A172 (cell line): ENCODE measurements at regions not wholly inside any gene's neighbourhood (a gene's known extent, or its start where the extent isn't known, plus 50 kb on each side); places are given as distances from the start of the nearest gene placed in this dataset.

Experiments
- DNase-seq: peaks from one replicate; pipeline ENCODE4 v3.0.0-alpha.2; 2015; ENCODE audit warnings: low spot score

- no peak for DNase-seq
Measured at GRCh38 chr5:77948476-77948875, 172.3 kb upstream of the TBCA start.

DNA sequence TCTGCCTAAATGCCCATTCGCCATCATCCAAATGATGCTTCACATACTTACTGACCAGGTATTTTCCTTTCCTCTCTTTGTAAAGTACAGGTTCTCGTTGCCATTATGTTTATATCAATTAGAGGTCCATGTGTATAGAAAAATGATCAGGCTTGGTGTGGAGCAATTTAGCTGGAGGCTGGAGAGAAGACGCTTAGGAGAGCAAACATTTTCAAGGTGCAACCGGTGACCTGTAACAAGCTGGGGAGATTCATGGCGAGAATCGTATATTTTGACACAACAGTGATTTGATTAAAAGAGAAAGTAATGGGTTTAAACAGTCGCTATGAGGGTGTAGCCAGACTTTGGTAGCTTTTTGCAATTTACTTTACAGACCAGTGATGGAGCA, 170.9 kb upstream of the TBCA start:
- DNase-seq, result no peak

DNA sequence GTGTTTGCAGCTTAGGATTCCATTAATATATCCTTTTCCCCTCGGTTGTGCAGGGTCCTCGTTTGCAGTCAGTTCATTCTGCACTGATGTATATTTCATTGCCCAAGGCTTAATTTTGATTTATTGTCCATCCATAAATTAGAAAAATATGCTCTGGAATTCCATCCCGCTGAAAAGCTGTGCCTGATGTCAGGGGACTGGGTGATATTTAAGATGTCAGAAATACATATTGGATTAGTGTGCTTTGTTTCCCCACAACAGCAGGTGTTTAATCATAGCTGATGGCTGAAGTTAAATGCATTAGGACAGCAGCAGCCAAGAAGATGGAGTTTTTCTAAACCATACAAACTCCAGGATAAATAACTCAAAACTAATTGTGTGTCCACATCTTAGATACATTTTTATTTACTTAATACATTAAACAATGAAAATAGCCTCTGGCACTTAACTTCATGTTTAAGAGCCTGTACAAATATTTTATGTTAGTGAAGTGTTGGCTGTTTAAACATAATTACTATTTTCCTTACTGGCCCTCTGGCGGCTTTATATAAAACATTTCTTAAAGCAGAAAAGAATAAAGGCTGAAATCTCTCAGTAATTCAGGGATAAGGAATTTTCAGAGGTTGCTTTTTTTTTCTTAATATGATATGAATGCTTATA, 170.4 kb upstream of the TBCA start:
- no peak for DNase-seq

DNA sequence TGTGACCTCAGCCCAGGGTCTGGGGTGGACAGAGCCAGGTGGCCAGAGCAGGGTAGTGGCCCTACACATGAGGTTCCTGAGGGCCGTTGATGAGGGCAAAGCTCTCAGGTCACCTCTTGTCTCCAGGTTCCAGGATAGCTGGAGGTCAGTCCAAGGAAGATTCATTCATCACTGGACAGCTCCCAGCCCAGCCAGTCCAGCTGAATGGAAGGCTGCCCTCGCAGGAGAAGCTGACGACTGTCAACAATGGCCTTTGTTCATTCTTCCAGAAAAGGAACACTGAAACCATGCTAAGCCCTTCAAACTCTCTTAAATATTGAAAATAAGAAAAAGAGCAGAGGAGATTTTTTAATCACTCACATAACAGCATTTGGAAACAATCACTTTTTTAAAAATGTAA, 169.7 kb upstream of the TBCA start:
- no peak for DNase-seq

GRCh38 chr5:77944757-77945340, 168.7 kb upstream of the TBCA start:
- DNase-seq, result no peak

DNA sequence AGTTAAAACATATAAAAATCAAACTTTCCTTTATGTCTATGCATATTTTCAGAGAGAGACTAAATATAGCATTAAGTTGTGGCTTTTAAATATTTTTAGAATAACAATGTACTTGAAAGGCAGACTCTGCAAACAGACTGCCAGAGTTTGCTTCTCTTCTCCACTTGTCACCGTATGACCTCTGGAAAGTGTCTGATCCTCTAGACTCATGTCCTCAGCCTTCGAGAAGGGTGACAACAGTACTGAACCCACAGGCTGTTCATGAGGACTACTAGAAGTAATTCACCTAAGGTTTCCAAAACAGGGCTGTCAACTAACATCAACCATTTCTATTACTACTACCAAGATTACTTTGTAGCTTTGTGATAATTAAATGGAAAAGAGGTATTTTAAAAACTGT, 167.7 kb upstream of the TBCA start:
- DNase-seq, result no peak

GRCh38 chr5:77942578-77943239, 166.6 kb upstream of the TBCA start:
- no peak for DNase-seq

GRCh38 chr5:77937015-77937908, 161.1 kb upstream of the TBCA start:
- no peak for DNase-seq

- DNase-seq, result no peak
Measured at GRCh38 chr5:77936365-77936693, 160.2 kb upstream of the TBCA start.

- peak; percentile 57 for DNase-seq
Measured at GRCh38 chr5:77935506-77936364, 159.6 kb upstream of the TBCA start.

GRCh38 chr5:77928776-77929300, 152.7 kb upstream of the TBCA start:
- DNase-seq, result no peak

DNA sequence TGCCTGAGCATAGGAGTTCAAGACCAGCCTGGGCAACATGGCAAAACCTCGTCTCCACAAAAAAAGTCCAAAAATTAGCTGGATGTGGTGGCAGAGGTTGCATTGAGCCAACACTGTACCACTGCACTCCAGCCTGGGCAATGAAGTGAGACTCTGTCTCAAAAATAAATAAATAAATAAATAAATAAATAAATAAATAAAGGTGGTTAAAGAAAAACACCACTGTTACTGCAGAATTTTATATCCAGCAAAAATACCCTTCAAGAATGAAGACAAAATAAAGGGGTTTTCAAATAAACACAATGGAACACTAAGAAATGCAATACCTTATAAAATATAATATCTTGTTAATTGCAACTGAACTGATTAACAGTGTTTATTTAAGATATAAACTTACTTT, 150.2 kb upstream of the TBCA start:
- no peak for DNase-seq

- DNase-seq, result no peak
Measured at GRCh38 chr5:77925503-77925902, 149.4 kb upstream of the TBCA start.

GRCh38 chr5:77924081-77924480, 147.9 kb upstream of the TBCA start:
- DNase-seq, result no peak

GRCh38 chr5:77923666-77924065, 147.5 kb upstream of the TBCA start:
- DNase-seq, result no peak

DNA sequence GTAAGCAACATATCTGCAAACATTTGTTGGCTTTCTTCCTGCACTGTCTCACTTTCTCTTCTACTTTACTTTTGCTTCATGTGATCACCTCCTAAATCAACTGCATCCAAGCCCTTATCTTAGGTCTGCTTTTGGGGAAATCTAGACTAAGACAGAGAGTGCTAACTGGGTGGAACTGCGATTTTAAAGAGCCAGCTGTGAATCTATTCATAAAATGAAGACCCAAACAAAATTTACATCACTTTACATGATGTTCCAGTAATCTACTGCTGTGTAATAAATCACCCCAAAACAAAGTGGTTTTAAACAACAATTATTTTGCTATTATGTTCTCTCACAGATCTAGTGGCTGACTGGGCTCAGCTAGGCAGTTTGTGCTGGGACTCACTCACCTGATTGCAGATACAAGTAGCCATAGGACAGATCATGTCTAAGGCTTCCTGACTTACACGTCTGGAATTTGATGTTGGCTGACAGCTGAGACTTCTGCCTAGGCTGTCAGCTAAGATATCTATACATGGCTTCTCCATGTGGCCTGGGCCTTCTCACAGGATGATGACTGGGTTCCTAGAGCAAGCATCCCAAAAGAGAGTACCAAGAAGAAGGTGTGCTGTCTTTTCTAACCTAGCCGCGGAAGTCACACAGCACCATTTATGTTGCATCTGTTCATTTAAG, 145.1 kb upstream of the TBCA start:
- DNase-seq, result no peak

DNA sequence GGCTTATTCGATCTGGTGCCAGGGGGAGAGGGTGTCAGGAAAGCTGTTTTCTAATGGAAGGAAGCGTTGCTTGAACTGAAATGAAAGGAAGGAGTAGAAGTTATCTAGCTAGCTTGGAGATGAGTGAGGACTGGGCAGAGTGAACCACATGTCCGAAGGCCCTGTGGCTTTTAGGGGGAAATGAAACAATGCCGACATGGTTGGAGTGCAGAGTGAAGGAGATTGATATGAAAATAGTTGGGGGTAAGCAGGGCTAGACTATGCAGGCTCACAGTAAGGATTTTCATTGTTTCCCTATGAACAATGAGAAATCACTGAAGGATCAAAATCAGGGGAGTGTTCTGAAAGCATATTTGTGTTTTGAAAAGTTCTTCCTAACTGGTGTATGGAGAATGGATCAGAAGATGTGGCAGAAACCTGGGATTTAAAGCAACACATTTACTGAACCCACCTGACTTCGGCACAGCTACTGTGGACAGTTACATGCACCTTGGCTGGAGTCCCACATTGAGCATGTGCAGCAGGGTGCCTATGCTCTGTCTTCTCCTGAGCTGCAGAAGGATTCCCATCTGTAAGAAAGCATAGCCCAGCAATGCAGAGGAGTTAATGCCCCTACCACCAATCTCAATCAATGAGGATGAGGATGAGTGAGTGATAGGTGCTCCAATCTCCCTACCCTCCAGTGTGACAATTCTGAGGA, 144.4 kb upstream of the TBCA start:
- no peak for DNase-seq

GRCh38 chr5:77915346-77915745, 139.2 kb upstream of the TBCA start:
- no peak for DNase-seq

DNA sequence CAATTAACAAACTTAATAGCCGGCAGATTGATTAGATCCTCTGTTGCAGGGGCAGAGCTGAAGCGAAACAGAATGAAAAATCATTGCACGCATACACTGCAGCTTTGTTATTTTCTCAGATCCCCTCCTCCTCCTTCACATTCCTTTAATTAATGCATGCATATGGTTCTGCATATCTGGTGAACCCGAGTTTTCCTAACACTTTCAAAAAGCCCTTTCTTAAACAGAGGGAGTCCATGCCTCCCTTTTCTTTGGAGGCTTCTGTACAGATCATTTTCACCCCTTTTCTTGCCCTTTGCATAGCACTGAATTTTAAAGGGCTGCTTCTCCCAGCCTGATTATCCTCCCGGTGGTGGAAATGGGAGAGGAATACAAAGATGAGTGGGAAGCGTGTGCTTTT, 136.6 kb upstream of the TBCA start:
- DNase-seq, result no peak

DNA sequence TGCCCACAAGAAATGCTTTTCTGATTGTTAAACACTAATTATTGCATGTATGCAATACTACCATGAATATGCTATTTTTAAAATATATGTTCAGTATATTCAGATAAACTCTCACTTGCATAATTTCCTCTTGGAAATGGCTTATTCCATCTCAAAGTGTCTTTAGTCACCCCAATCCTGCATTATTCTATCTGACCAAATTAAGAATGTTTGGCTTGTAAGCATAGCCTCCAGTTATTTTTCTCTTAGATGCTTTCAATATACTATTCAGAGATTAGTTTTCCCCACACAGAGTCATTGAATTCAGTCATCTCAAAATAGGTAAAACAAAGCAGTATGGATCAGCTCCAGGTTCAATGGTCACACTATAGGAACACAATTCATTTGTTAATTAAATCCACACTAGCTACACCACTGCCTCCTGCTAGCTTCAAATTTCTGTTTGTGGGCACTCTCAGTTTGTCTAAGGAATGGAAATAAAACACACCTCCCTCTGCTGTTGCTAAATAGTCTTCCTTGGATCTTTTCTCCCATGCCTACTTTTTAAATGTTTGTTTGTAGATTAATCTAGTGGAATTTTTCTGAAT, 134.6 kb upstream of the TBCA start:
- DNase-seq, result no peak
